Breast epithelium (tissue), 3 donors: ENCODE measurements at regions not wholly inside any gene's neighbourhood (a gene's known extent, or its start where the extent isn't known, plus 50 kb on each side); places are given as distances from the start of the nearest gene placed in this dataset.

Experiments
- CTCF ChIP-seq, 3 donors: fragments of 450-650 bp; IDR thresholded peaks; one replicate each; pipeline ENCODE4 v1.5.1; 2016 to 2017; ENCODE audit warnings: antibody characterized with exemption in 3 of 3, mild to moderate bottlenecking in 3 of 3, moderate library complexity in 3 of 3
- POLR2A ChIP-seq: fragments of 450-650 bp; IDR thresholded peaks from one replicate; pipeline ENCODE4 v1.6.1; 2016; ENCODE audit warnings: antibody characterized with exemption, mild to moderate bottlenecking, moderate library complexity

DNA sequence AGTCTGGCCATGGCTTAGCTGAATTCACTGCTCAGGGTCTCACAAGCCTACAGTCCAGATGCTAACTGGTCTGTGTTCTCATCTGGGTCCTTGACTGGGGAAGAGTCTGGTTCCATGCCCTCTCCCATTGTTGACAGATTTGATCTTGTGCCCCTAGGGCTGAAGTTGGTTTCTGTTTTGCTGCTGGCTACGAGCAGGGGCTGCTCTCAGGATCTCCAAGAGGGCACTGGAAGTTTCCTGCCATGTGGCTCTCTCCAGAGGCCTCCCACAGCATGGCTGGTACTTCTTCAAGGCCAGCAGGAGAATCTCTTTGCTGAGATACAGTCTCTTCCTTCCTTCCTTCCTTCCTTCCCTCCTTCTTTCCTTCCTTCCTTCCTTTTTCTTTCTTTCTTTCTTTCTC is 78.1 kb downstream of the SPP2 start:
- TF ChIP-seq CTCF (IDR thresholded peaks at IDR 0.05) (no peak), POLR2A (no peak)
